OCI-LY7 (cell line): ENCODE measurements at regions not wholly inside any gene's neighbourhood (a gene's known extent, or its start where the extent isn't known, plus 50 kb on each side); places are given as distances from the start of the nearest gene placed in this dataset.

ENCODE experiments used
- BruUV-seq: library from RNA; stranded (reverse); fragments of 400-500 nt; replicated peaks from 2 replicates; lab custom pipeline; 2021; lab: Mats Ljungman, UMichigan
- CTCF ChIA-PET: fragments of 300-600 bp; sonication (Branson Sonifier 250); formaldehyde crosslinking; loops from one replicate; lab custom pipeline; 2022; ENCODE audit warnings: antibody characterized with exemption; ENCODE audit not compliant: unreplicated experiment; lab: Charles Lee
- POLR2A ChIA-PET: fragments of 300-600 bp; sonication (Branson Sonifier 250); formaldehyde crosslinking; loops from one replicate; lab custom pipeline; 2022; ENCODE audit warnings: antibody characterized with exemption; lab: Charles Lee
- DNase-seq: peaks from one replicate; pipeline ENCODE4 v3.0.0-alpha.2; 2015; ENCODE audit warnings: low spot score
- H2AFZ ChIP-seq: fragments of 200-600 bp; sonication (generic), shearing (Covaris generic); 2 replicates; pipeline ENCODE4 v1.6.1; 2014; ENCODE audit warnings: mild to moderate bottlenecking, antibody characterized with exemption, low read length, moderate library complexity
- H3K27ac ChIP-seq: fragments of 200-600 bp; sonication (generic); 2 replicates; pipeline ENCODE4 v1.5.1; 2014; ENCODE audit warnings: mixed run types, low read depth, mild to moderate bottlenecking, moderate library complexity, low read length, inconsistent platforms; ENCODE audit not compliant: poor library complexity, severe bottlenecking
- H3K36me3 ChIP-seq: fragments of 200-600 bp; sonication (generic); 2 replicates; pipeline ENCODE4 v1.6.1; 2014; ENCODE audit warnings: mild to moderate bottlenecking, antibody characterized with exemption, low read length, moderate library complexity, mixed read lengths; ENCODE audit not compliant: insufficient read depth
- H3K4me1 ChIP-seq: fragments of 200-600 bp; sonication (generic); 2 replicates; pipeline ENCODE4 v1.5.1; 2014; ENCODE audit warnings: mild to moderate bottlenecking, low read length; ENCODE audit not compliant: insufficient read depth, poor library complexity, severe bottlenecking
- H3K4me2 ChIP-seq: fragments of 200-600 bp; sonication (generic); 2 replicates; pipeline ENCODE4 v1.6.1; 2014; ENCODE audit warnings: mild to moderate bottlenecking, low read length
- H3K4me3 ChIP-seq: fragments of 200-600 bp; sonication (generic); 2 replicates; pipeline ENCODE4 v1.5.1; 2014; ENCODE audit warnings: mild to moderate bottlenecking, low read depth, low read length; ENCODE audit not compliant: poor library complexity, severe bottlenecking
- H3K79me2 ChIP-seq: fragments of 200-600 bp; sonication (generic); 2 replicates; pipeline ENCODE4 v1.6.1; 2016; ENCODE audit warnings: low read depth, mild to moderate bottlenecking, low read length, moderate library complexity, mixed read lengths; ENCODE audit not compliant: insufficient read depth
- H3K9me2 ChIP-seq: fragments of 200-600 bp; sonication (generic); 2 replicates; pipeline ENCODE4 v1.6.1; 2016; ENCODE audit warnings: mild to moderate bottlenecking, low read length, mixed read lengths; ENCODE audit not compliant: insufficient read depth
- H3K9me3 ChIP-seq: fragments of 200-600 bp; sonication (generic); 2 replicates; pipeline ENCODE4 v1.6.1; 2014; ENCODE audit warnings: mild to moderate bottlenecking, mixed run types, low read length, mixed read lengths
- H4K20me1 ChIP-seq: fragments of 200-600 bp; sonication (generic); 2 replicates; pipeline ENCODE4 v1.6.1; 2014; ENCODE audit warnings: mild to moderate bottlenecking, antibody characterized with exemption, low read length, moderate library complexity, mixed read lengths; ENCODE audit not compliant: insufficient read depth
- EZH2phosphoT487 ChIP-seq: fragments of 200-600 bp; sonication (generic); IDR thresholded peaks from 2 replicates; pipeline ENCODE4 v1.6.1; 2018; ENCODE audit warnings: low read depth, borderline replicate concordance, mild to moderate bottlenecking, mixed run types, antibody characterized with exemption, low read length, moderate library complexity, mixed read lengths
- intact Hi-C: fragments of 100-400 bp; cut with micrococcal nuclease; formaldehyde crosslinking; loops from one replicate; pipeline ENCODE4 v1.10.0; 2022; ENCODE audit not compliant: unreplicated experiment
- TF ChIP-seq, protein P1 (sequence below): fragments of 200-600 bp; sonication (generic); conservative IDR thresholded peaks from 2 replicates; pipeline ENCODE4 v1.5.1; 2014; ENCODE audit warnings: mild to moderate bottlenecking, antibody characterized with exemption, low read length, moderate library complexity, mixed read lengths

DNA sequence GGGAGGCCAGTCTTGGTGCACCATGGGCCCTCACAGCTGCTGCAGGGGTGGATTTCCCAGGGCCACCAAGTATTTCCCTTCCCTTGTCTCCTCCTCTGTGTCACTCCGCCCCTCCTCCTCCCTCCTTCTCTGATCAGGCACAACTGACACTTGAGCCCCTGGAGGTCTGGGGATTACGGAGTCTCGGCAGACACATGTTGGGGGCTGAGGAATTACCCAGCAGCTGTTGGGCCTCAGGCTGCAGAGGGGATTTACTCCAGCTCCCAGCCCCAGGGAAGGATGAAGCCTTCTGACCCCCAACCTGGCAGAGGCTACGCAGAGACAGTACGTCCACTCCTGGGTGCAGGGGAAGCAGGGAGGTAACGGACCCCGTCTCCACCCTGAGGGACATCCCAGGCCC is 420.5 kb upstream of the SULF2 start:
- no peak for DNase-seq
- no peak overlapping the region for H3K27ac ChIP-seq
- H2AFZ ChIP-seq, result no peak overlapping the region
- no peaks in the 10 kb centered on the region for H3K36me3 ChIP-seq
- TF ChIP-seq, protein P1, sequence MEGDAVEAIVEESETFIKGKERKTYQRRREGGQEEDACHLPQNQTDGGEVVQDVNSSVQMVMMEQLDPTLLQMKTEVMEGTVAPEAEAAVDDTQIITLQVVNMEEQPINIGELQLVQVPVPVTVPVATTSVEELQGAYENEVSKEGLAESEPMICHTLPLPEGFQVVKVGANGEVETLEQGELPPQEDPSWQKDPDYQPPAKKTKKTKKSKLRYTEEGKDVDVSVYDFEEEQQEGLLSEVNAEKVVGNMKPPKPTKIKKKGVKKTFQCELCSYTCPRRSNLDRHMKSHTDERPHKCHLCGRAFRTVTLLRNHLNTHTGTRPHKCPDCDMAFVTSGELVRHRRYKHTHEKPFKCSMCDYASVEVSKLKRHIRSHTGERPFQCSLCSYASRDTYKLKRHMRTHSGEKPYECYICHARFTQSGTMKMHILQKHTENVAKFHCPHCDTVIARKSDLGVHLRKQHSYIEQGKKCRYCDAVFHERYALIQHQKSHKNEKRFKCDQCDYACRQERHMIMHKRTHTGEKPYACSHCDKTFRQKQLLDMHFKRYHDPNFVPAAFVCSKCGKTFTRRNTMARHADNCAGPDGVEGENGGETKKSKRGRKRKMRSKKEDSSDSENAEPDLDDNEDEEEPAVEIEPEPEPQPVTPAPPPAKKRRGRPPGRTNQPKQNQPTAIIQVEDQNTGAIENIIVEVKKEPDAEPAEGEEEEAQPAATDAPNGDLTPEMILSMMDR, result no peak
- TF ChIP-seq EZH2phosphoT487, result no peak
- H3K4me3 ChIP-seq, result no peak overlapping the region
- no peaks in the 10 kb centered on the region for H3K79me2 ChIP-seq
- no peaks in the 10 kb centered on the region for H3K9me3 ChIP-seq
- H3K4me2 ChIP-seq, result no peak overlapping the region
- no peaks in the 10 kb centered on the region for H3K4me1 ChIP-seq
- POLR2A ChIA-PET, result no interaction called here
- no peaks in the 10 kb centered on the region for H3K9me2 ChIP-seq
- CTCF ChIA-PET, result no interaction called here
- H4K20me1 ChIP-seq, result no peaks in the 10 kb centered on the region
- intact Hi-C loops, result no loop called here
- no TSS peak for BruUV-seq

DNA sequence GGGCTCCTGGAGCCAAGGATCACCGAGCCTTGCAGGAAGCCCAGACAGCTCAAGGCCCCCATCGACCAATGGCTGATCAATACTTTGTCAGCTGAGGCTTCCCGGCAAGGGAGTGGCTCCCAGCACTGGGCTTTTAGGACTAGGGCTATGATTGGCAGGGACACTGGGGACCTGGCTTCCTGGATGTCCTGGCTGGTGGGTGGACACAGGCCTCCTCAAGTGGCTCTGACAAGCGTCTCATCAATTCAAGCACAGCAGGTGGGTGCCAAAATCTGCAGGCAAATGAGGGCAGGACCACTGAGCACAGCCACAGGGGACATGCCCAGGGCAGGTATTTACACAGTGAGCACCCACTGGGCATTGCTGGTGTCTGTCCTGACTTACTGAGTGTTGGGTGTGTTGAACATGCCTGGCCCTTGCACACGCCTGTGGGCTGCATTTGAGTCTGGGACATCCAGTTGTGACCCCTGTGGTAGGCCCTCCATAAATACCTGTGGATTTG is 420.1 kb upstream of the SULF2 start:
- no peak for DNase-seq
- TF ChIP-seq, protein P1, result no peak
- no peak for TF ChIP-seq EZH2phosphoT487
- H3K4me2 ChIP-seq, result no peak overlapping the region
- H3K4me1 ChIP-seq, result no peaks in the 10 kb centered on the region
- no peak overlapping the region for H3K4me3 ChIP-seq
- no peaks in the 10 kb centered on the region for H3K79me2 ChIP-seq
- ChIA-PET POLR2A (no interaction called here), CTCF (no interaction called here)
- H4K20me1 ChIP-seq, result no peaks in the 10 kb centered on the region
- no peaks in the 10 kb centered on the region for H3K36me3 ChIP-seq
- no peaks in the 10 kb centered on the region for H3K9me2 ChIP-seq
- H3K9me3 ChIP-seq, result no peaks in the 10 kb centered on the region
- intact Hi-C loops, result no loop called here
- H2AFZ ChIP-seq, result no peak overlapping the region
- no TSS peak for BruUV-seq
- no peak overlapping the region for H3K27ac ChIP-seq

DNA sequence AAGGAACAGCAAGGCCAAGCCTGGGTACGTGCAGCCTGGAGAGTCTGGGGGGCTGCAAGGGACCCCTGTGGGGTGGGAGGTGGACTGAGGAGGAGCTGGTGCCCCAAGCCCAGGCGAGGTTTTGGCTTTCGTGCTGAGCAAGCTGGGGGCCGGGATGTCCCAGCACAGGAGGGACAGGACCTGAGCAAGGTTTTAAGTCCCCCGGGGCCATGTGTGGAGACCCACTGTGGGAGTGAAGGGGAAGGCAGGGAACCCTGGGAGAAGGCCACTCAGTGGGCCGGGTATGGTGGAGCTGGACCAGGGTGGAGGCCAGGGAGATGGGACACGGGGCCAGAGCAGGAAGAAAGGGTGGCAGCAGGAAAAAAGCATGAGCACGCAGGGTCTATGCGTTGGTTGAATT is 419.2 kb upstream of the SULF2 start:
- Histone ChIP-seq H3K4me1 (no peaks in the 10 kb centered on the region), H2AFZ (no peak overlapping the region), H4K20me1 (no peaks in the 10 kb centered on the region), H3K4me3 (no peak overlapping the region), H3K9me3 (no peaks in the 10 kb centered on the region), H3K79me2 (no peaks in the 10 kb centered on the region), H3K9me2 (no peaks in the 10 kb centered on the region), H3K36me3 (no peaks in the 10 kb centered on the region), H3K4me2 (no peak overlapping the region), H3K27ac (no peak overlapping the region)
- ChIA-PET CTCF (no interaction called here), POLR2A (no interaction called here)
- no peak for TF ChIP-seq EZH2phosphoT487
- TF ChIP-seq, protein P1, result no peak
- no peak for DNase-seq
- intact Hi-C loops, result no loop called here
- BruUV-seq, result no TSS peak
